ENCODE measurements at regions not wholly inside any gene's neighbourhood (a gene's known extent, or its start where the extent isn't known, plus 50 kb on each side); places are given as distances from the start of the nearest gene placed in this dataset.
"Not testable (repeated sequence)": the region's sequence is repeated elsewhere in the genome, so short reads cannot be mapped to it uniquely, and the experiment has no call there.

GRCh38 chr5:135110785-135111596 lies 77.0 kb upstream of the PITX1 start:
- no peak for DNase-seq

- DNase-seq, result no peak
Measured at GRCh38 chr5:135108992-135109391, 75.0 kb upstream of the PITX1 start.

- DNase-seq, result no peak
Measured at GRCh38 chr5:135108569-135108968, 74.5 kb upstream of the PITX1 start.

GRCh38 chr5:135107986-135108385 lies 74.0 kb upstream of the PITX1 start:
- DNase-seq, result no peak

GRCh38 chr5:135106610-135107471 lies 72.8 kb upstream of the PITX1 start:
- no peak for DNase-seq

- no peak for DNase-seq
Measured at GRCh38 chr5:135106136-135106535, 72.1 kb upstream of the PITX1 start.

GRCh38 chr5:135105105-135105484 lies 71.1 kb upstream of the PITX1 start:
- DNase-seq, result no peak

GRCh38 chr5:135103575-135103853 lies 69.5 kb upstream of the PITX1 start:
- DNase-seq, result no peak

- DNase-seq, result no peak
Measured at GRCh38 chr5:135102716-135103574, 68.9 kb upstream of the PITX1 start.

- no peak for DNase-seq
Measured at GRCh38 chr5:135100431-135100830, 66.4 kb upstream of the PITX1 start.

GRCh38 chr5:135100011-135100410 lies 66.0 kb upstream of the PITX1 start:
- no peak for DNase-seq

GRCh38 chr5:135097390-135097789 lies 63.4 kb upstream of the PITX1 start:
- DNase-seq, result no peak

- no peak for DNase-seq
Measured at GRCh38 chr5:135095871-135096270, 61.8 kb upstream of the PITX1 start.

GRCh38 chr5:135095052-135095715 lies 61.2 kb upstream of the PITX1 start:
- no peak for DNase-seq

GRCh38 chr5:135094339-135095051 lies 60.5 kb upstream of the PITX1 start:
- DNase-seq, result no peak

GRCh38 chr5:135093483-135093882 lies 59.5 kb upstream of the PITX1 start:
- DNase-seq, result not testable (repeated sequence)

- no peak for DNase-seq
Measured at GRCh38 chr5:135092476-135092875, 58.4 kb upstream of the PITX1 start.

GRCh38 chr5:135091286-135091685 lies 57.3 kb upstream of the PITX1 start:
- no peak for DNase-seq

GRCh38 chr5:135089912-135090311 lies 55.9 kb upstream of the PITX1 start:
- DNase-seq, result no peak

GRCh38 chr5:135088911-135089310 lies 54.9 kb upstream of the PITX1 start:
- no peak for DNase-seq

- no peak for DNase-seq
Measured at GRCh38 chr5:135087950-135088349, 53.9 kb upstream of the PITX1 start.
